ENCODE measurements at regions not wholly inside any gene's neighbourhood (a gene's known extent, or its start where the extent isn't known, plus 50 kb on each side); places are given as distances from the start of the nearest gene placed in this dataset.

- Histone ChIP-seq H3K27ac (ENCODE audit: extremely low read depth, low read depth, low read length) (no peak overlapping the region), H3K9me3 (ENCODE audit: control insufficient read depth, insufficient read depth, low read depth, low read length) (no peaks in the 10 kb centered on the region), H3K4me3 (ENCODE audit: low read depth, low read length) (no peak overlapping the region), H3K36me3 (ENCODE audit: control insufficient read depth in 2 of 2, insufficient read depth in 1 of 2, low read length in 2 of 2) (no peaks in the 10 kb centered on the region), H3K4me1 (ENCODE audit: control insufficient read depth, insufficient read depth, low read length) (no peaks in the 10 kb centered on the region)
- ChIA-PET CTCF (interaction anchor here (0.7 to 1.5 kb wide), 2 partner anchors 23 to 703 kb away, joined by 3 to 4 read pairs; no protein-coding TSS in a partner anchor), POLR2A (interaction anchor here (0.6 kb wide), 1 partner anchor 223 kb away, joined by 3 read pairs; no protein-coding TSS in a partner anchor)
- peak; percentile 68 for TF ChIP-seq SETDB1 (IDR thresholded peaks at IDR 0.05; ENCODE audit: insufficient read length, low read length)
- TF ChIP-seq ZNF311 (tag by site-specific recombination; IDR thresholded peaks at IDR 0.05; ENCODE audit: borderline replicate concordance): no peak
Observed at GRCh38 chr2:96430394-96430988, 74.7 kb downstream of the NEURL3 start.

GRCh38 chr2:96427917-96428316 lies 77.2 kb downstream of the NEURL3 start:
- no peaks in the 10 kb centered on the region for H3K4me1 ChIP-seq (ENCODE audit: control insufficient read depth, insufficient read depth, low read length)
- ChIA-PET POLR2A (no interaction called here), CTCF (interaction anchor here (0.6 kb wide), 1 partner anchor 685 kb away, joined by 3 read pairs; the partner anchor contains the start of gene ANKRD36)
- H3K9me3 ChIP-seq (ENCODE audit: control insufficient read depth, insufficient read depth, low read depth, low read length): no peaks in the 10 kb centered on the region
- no peaks in the 10 kb centered on the region for H3K36me3 ChIP-seq (ENCODE audit: control insufficient read depth in 2 of 2, insufficient read depth in 1 of 2, low read length in 2 of 2)
- H3K27ac ChIP-seq (ENCODE audit: extremely low read depth, low read depth, low read length): no peak overlapping the region
- TF ChIP-seq PRDM10 (tag by site-specific recombination; IDR thresholded peaks at IDR 0.05) (peak; percentile 39), ZNF18 (tag by site-specific recombination; IDR thresholded peaks at IDR 0.05) (no peak), ZNF785 (tag by site-specific recombination; IDR thresholded peaks at IDR 0.05) (no peak), ZNF660 (tag by site-specific recombination; IDR thresholded peaks at IDR 0.05) (no peak), ZNF629 (tag by site-specific recombination; IDR thresholded peaks at IDR 0.05) (peak; percentile 74), ZNF184 (tag by site-specific recombination; IDR thresholded peaks at IDR 0.05) (peak; percentile 70; the same call in 1 of the 2 replicates), ZSCAN5A (tag by site-specific recombination; IDR thresholded peaks at IDR 0.05) (no peak), SP2 (tag by site-specific recombination; IDR thresholded peaks at IDR 0.05) (no peak), SCRT2 (tag by site-specific recombination; IDR thresholded peaks at IDR 0.05) (no peak), ZNF76 (tag by site-specific recombination; IDR thresholded peaks at IDR 0.05; ENCODE audit: borderline replicate concordance, low read depth) (no peak), ZNF792 (tag by site-specific recombination; IDR thresholded peaks at IDR 0.05) (no peak), PATZ1 (tag by site-specific recombination; IDR thresholded peaks at IDR 0.05) (no peak), HOXA7 (CRISPR knock-in tag; IDR thresholded peaks at IDR 0.05; ENCODE audit: borderline replicate concordance) (no peak), SP3 (tag by site-specific recombination; IDR thresholded peaks at IDR 0.05) (no peak), ZIC2 (tag by site-specific recombination; IDR thresholded peaks at IDR 0.05) (no peak), ZNF302 (tag by site-specific recombination; IDR thresholded peaks at IDR 0.05; ENCODE audit: low read depth) (no peak), ZNF214 (tag by site-specific recombination; IDR thresholded peaks at IDR 0.05; ENCODE audit: borderline replicate concordance) (no peak), ZNF416 (tag by site-specific recombination; IDR thresholded peaks at IDR 0.05) (no peak), ZNF202 (tag by site-specific recombination; IDR thresholded peaks at IDR 0.05; ENCODE audit: borderline replicate concordance) (no peak), TCF7L2 (IDR thresholded peaks at IDR 0.05; ENCODE audit: borderline replicate concordance, low read depth, low read length) (no peak), ZNF610 (tag by site-specific recombination; IDR thresholded peaks at IDR 0.05; ENCODE audit: borderline replicate concordance) (no peak), ZBTB21 (tag by site-specific recombination; IDR thresholded peaks at IDR 0.05) (peak; percentile 72), SALL2 (tag by site-specific recombination; IDR thresholded peaks at IDR 0.05; ENCODE audit: borderline replicate concordance) (no peak), ZEB2 (tag by site-specific recombination; IDR thresholded peaks at IDR 0.05) (no peak), ZBTB48 (tag by site-specific recombination; IDR thresholded peaks at IDR 0.05) (no peak)
- H3K4me3 ChIP-seq (ENCODE audit: low read depth, low read length): no peak overlapping the region

Data from HEK293 (cell line).